Brain microvascular endothelial cell (primary cell): ENCODE measurements at regions not wholly inside any gene's neighbourhood (a gene's known extent, or its start where the extent isn't known, plus 50 kb on each side); places are given as distances from the start of the nearest gene placed in this dataset.

Source experiments
- DNase-seq: peaks from one replicate; pipeline ENCODE4 v3.0.0-alpha.2; 2020
- H3K27ac ChIP-seq: fragments of 250-450 bp; sonication (Bioruptor Pico); 2 replicates; pipeline ENCODE4 v1.5.1; 2020; ENCODE audit warnings: mild to moderate bottlenecking, moderate library complexity
- H3K27me3 ChIP-seq: fragments of 250-450 bp; sonication (Bioruptor Pico); replicated peaks from 2 replicates; pipeline ENCODE4 v1.5.1; 2020; ENCODE audit warnings: mild to moderate bottlenecking
- H3K36me3 ChIP-seq: fragments of 250-450 bp; sonication (Bioruptor Pico); replicated peaks from 2 replicates; pipeline ENCODE4 v1.5.1; 2020; ENCODE audit warnings: mild to moderate bottlenecking
- H3K4me3 ChIP-seq: 2 replicates; pipeline ENCODE4 v1.5.1; 2011; ENCODE audit warnings: low read depth, mild to moderate bottlenecking, control low read depth, low read length, moderate library complexity
- CTCF ChIP-seq: IDR thresholded peaks from 2 replicates; pipeline ENCODE4 v1.5.1; 2011; ENCODE audit warnings: low read depth, mild to moderate bottlenecking, moderate library complexity, low read length, control low read depth, inconsistent platforms; ENCODE audit errors: missing control alignments
- in situ Hi-C: cut with HindIII; loops from 2 replicates; pipeline ENCODE4 v1.10.0; 2017; ENCODE audit warnings: low sequenced_read_pairs, low pct_ligation_motif_present

- Histone ChIP-seq H3K27ac (no peak overlapping the region), H3K27me3 (no peaks in the 10 kb centered on the region), H3K36me3 (no peaks in the 10 kb centered on the region), H3K4me3 (no peak overlapping the region)
- no peak for TF ChIP-seq CTCF
- no peak for DNase-seq
- in situ Hi-C loops, result no loop called here
These were observed 81.7 kb upstream of the C3orf80 start for GRCh38 chr3:160143482-160143881.

- in situ Hi-C loops, result no loop called here
- no peak for TF ChIP-seq CTCF
- no peak for DNase-seq
- no peak overlapping the region for H3K4me3 ChIP-seq
- H3K27me3 ChIP-seq, result no peaks in the 10 kb centered on the region
- H3K36me3 ChIP-seq, result no peaks in the 10 kb centered on the region
- no peak overlapping the region for H3K27ac ChIP-seq
These were observed 75.2 kb upstream of the C3orf80 start for GRCh38 chr3:160150066-160150465.

DNA sequence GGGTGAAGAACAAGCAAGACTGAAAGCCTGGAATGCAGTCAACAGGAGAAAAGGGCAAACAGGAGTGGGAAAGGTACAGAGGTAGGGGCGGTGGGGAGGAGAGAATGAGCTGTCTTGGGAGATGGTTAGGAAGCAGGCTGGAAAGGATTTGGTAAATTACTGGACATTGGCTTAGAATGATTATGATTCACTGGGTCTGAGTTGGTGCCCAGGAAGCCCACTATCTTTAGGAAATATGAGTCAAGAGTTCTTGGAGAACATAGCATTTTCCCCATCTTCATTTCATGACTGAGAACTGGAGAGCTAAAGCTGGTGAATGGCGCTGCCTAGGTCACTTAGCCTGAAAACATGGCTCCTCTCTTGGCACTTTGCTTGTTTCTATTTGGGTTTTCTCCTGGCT is 74.7 kb upstream of the C3orf80 start:
- H3K4me3 ChIP-seq, result no peak overlapping the region
- no peaks in the 10 kb centered on the region for H3K36me3 ChIP-seq
- H3K27ac ChIP-seq, result no peak overlapping the region
- no peak for TF ChIP-seq CTCF
- peak; percentile 57 for DNase-seq
- H3K27me3 ChIP-seq, result no peaks in the 10 kb centered on the region
- in situ Hi-C loops, result no loop called here

DNA sequence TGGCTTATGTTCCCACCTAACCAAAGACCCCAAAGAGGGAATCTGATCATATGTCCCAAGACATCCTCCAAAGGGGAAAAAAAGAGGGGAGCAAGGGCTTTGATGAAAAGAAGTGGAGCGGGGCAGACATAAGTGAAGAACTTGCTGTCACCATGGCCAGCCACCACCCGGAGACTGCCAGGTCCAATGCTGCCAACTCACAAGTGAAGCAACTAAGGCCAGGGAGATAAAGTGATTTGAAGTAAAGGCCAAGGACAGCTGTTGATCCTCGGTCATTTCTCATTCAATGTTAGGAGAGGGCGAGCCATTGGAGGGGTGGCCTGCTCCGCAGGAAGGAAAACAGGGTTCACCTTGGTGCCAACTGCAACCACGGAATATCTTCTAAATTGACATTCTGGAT is 72.6 kb upstream of the C3orf80 start:
- no peaks in the 10 kb centered on the region for H3K36me3 ChIP-seq
- no peak for TF ChIP-seq CTCF
- no peak for DNase-seq
- in situ Hi-C loops, result no loop called here
- no peak overlapping the region for H3K4me3 ChIP-seq
- no peak overlapping the region for H3K27ac ChIP-seq
- no peaks in the 10 kb centered on the region for H3K27me3 ChIP-seq

DNA sequence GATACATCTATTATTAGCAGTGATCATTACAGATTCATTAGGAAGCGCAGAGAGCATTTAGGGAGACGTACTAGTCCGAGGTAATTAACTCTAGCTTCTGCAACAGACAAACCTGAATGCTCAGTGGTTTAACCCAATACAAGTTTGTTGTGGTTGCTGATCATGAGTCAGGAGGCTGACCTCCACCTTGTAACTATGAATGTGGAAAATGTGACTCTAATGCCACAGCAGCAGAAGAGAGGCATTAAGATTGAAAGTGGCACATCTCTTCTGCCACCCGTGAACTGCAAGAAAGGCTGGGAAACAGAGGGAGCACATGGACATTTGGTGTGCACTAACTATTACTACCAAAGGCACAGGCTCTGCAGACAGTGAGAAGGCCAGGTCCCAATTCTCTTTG is 71.2 kb upstream of the C3orf80 start:
- in situ Hi-C loops, result no loop called here
- Histone ChIP-seq H3K36me3 (no peaks in the 10 kb centered on the region), H3K27ac (no peak overlapping the region), H3K4me3 (no peak overlapping the region), H3K27me3 (no peaks in the 10 kb centered on the region)
- TF ChIP-seq CTCF, result no peak
- peak; percentile 52 for DNase-seq

DNA sequence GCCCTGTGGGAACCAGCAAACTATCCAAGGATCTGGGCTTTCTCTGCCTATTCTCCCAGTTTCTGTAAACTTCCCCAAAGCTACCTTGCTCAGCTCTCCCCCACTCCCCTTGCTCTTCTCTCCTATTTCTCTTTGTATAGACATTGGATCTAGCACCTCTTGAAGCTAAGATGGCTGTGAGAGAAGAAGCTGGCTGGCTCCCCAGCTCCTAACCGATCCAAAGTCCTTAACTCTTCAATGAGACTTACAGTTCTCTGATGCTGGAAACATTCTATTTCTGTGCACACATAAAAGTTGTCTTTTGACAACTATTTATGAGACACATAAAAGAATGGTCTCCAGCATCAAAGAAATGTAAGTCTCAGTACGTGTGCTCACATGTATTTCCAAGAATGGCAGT is 70.6 kb upstream of the C3orf80 start:
- H3K27me3 ChIP-seq, result no peaks in the 10 kb centered on the region
- no peak for TF ChIP-seq CTCF
- no peak overlapping the region for H3K4me3 ChIP-seq
- in situ Hi-C loops, result no loop called here
- DNase-seq, result no peak
- no peak overlapping the region for H3K27ac ChIP-seq
- H3K36me3 ChIP-seq, result no peaks in the 10 kb centered on the region
